ENCODE measurements at regions not wholly inside any gene's neighbourhood (a gene's known extent, or its start where the extent isn't known, plus 50 kb on each side); places are given as distances from the start of the nearest gene placed in this dataset.
A peak's percentile ranks its signal among the peaks of the same experiment; 100 is the strongest.

DNA sequence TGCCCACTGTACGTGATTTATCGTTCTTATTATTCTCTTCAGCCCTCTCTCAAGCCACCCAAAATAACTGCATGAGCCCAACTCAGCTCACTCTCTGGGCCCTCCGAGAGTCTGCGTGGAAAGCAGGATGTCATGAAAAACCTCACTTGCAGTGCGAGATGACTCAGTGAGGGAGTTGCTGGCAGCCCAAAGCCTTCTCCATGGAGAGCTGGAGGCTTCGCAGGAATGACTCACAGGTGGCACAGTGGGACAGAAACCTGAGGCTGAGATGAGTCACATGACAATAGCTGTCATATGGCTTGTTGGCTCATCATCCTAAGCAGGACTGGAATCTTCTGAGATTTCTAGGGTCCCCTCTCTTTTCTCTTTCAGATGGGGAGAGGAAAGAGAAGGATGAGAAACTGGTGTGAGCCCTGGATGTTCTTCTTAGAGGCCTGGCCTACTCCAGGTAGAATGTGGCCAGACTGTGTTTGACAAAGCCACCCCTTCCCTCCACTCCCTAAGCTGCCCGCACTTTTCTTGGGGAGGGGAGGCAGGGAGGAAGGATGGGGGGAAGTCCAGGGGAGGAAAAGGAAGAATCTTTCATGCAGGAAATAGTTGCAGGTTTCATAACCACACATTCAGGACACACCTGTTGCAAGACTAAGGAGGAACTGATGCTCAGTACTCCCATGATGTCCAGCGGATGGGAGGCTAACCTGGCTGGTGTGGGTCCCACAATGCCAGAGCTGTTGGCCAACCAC is 160.6 kb upstream of the RPL38 start:
- no peak overlapping the region for H3K27ac ChIP-seq
- H3K4me3 ChIP-seq, result no peak overlapping the region
- no peak for DNase-seq (ENCODE audit: low read depth, low spot score)
- no peak overlapping the region for H3K9ac ChIP-seq (ENCODE audit: insufficient read length)
- TF ChIP-seq FOXP2 (optimal IDR thresholded peaks at IDR 0.05; ENCODE audit: control extremely low read depth, extremely low read length, insufficient read depth) (no peak), POLR2AphosphoS5 (IDR thresholded peaks at IDR 0.05; ENCODE audit: borderline replicate concordance, low read depth, low read length) (no peak), EZH2 (IDR thresholded peaks at IDR 0.05) (no peak)
- H3K36me3 ChIP-seq (ENCODE audit: insufficient read depth, low read length), result no peaks in the 10 kb centered on the region
- H3K9me3 ChIP-seq (ENCODE audit: low read depth, low read length), result no peaks in the 10 kb centered on the region

DNA sequence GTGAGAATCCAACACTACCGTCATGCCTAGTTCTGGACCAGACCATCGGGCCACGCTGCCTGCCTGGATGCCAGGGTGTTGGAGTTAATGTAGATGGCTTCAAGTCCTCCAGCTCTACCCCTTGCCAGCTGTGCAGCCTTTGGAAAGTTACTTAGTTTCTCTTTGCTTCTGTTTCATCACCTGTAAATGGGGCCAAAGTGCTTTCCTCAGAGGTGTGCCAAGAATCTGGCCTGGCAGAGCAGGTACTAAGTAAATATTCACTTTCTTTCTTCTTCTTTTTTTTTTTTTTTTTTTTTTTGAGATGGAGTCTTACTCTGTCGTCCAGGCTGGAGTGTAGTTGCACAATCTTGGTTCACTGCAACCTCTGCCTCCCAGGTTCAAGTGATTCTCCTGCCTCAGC is 159.5 kb upstream of the RPL38 start:
- H3K36me3 ChIP-seq (ENCODE audit: insufficient read depth, low read length), result no peaks in the 10 kb centered on the region
- H3K9me3 ChIP-seq (ENCODE audit: low read depth, low read length), result no peaks in the 10 kb centered on the region
- no peak for TF ChIP-seq FOXP2 (optimal IDR thresholded peaks at IDR 0.05; ENCODE audit: control extremely low read depth, extremely low read length, insufficient read depth)
- TF ChIP-seq POLR2AphosphoS5 (IDR thresholded peaks at IDR 0.05; ENCODE audit: borderline replicate concordance, low read depth, low read length), result no peak
- no peak for TF ChIP-seq EZH2 (IDR thresholded peaks at IDR 0.05)
- no peak overlapping the region for H3K4me3 ChIP-seq
- no peak overlapping the region for H3K9ac ChIP-seq (ENCODE audit: insufficient read length)
- H3K27ac ChIP-seq, result no peak overlapping the region
- DNase-seq (ENCODE audit: low read depth, low spot score), result no peak

DNA sequence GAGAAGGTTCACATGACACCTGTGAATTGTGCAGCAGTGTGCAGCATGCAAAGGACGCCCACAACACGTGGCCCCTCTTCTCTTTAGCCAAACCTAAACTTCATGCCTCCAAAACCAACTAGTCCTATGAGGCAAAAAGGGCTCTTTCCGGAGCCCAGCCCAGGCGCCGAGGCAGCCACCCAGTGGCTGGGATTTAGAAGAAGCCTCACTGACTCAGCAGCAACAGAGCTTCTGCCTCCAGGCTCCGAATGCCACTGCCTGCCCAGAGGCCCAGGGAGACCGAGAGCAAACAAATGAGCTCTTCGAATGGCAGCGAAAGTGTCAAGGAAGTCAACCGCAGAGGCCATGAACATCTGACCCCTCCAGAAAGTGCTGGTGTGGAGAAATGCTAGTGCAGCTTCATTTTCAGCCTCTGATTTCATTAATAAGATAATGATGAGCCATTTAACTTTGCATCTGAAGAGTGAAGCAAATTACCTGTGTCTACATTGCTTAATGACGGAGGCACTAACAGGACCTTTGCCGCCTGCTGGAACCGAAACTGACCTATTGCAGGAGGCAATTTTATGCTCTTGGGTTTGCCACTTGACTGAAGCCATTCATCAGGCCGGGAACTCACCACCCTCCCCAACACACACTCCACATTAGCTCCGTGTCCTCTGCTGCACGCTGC is 157.7 kb upstream of the RPL38 start:
- no peaks in the 10 kb centered on the region for H3K36me3 ChIP-seq (ENCODE audit: insufficient read depth, low read length)
- no peak overlapping the region for H3K27ac ChIP-seq
- no peak overlapping the region for H3K4me3 ChIP-seq
- no peak for DNase-seq (ENCODE audit: low read depth, low spot score)
- H3K9ac ChIP-seq (ENCODE audit: insufficient read length), result no peak overlapping the region
- no peaks in the 10 kb centered on the region for H3K9me3 ChIP-seq (ENCODE audit: low read depth, low read length)
- TF ChIP-seq EZH2 (IDR thresholded peaks at IDR 0.05), result no peak
- no peak for TF ChIP-seq POLR2AphosphoS5 (IDR thresholded peaks at IDR 0.05; ENCODE audit: borderline replicate concordance, low read depth, low read length)
- TF ChIP-seq FOXP2 (optimal IDR thresholded peaks at IDR 0.05; ENCODE audit: control extremely low read depth, extremely low read length, insufficient read depth), result no peak

DNA sequence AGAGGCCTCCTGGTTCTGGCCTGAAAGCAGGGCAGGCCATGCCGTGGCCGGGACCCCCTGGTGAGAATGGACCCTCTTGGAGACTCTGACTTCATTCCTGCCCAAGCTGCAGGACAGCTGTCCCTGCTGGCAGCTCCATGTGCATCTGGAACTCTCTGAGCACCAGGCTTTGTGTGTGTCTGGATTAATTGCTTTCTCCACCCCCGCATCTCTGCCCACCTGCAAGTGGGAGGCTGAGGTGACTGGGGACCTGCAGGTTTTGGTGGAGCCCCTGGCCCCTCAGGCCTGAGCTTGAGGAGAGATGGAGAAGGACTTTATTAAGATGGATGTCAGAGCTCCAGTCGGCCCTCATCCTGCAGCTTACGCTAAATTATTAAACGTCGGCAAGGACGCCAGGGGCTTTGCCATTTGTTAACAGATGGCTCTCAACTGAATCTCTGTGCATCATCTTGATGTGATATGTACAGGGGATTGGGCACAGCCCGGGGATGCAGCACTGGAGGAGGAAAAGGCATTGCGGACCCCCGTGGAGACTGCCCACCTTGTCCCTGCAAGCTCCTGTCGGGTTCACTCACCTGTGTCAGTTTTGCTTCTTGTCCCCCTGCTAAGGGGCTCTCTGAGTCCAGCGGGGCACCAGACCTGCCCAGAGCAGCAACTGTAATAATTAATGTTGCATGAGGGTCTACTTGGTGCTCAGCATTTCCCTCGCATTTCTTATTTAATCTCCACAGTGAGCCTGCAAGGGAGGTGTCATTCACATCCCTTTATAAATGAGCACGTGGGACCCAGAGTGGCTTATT is 154.1 kb upstream of the RPL38 start:
- no peak overlapping the region for H3K9ac ChIP-seq (ENCODE audit: insufficient read length)
- no peak for DNase-seq (ENCODE audit: low read depth, low spot score)
- no peak overlapping the region for H3K27ac ChIP-seq
- H3K9me3 ChIP-seq (ENCODE audit: low read depth, low read length), result no peaks in the 10 kb centered on the region
- H3K36me3 ChIP-seq (ENCODE audit: insufficient read depth, low read length), result no peaks in the 10 kb centered on the region
- TF ChIP-seq FOXP2 (optimal IDR thresholded peaks at IDR 0.05; ENCODE audit: control extremely low read depth, extremely low read length, insufficient read depth), result no peak
- peak; percentile 84 for TF ChIP-seq EZH2 (IDR thresholded peaks at IDR 0.05)
- H3K4me3 ChIP-seq, result no peak overlapping the region

DNA sequence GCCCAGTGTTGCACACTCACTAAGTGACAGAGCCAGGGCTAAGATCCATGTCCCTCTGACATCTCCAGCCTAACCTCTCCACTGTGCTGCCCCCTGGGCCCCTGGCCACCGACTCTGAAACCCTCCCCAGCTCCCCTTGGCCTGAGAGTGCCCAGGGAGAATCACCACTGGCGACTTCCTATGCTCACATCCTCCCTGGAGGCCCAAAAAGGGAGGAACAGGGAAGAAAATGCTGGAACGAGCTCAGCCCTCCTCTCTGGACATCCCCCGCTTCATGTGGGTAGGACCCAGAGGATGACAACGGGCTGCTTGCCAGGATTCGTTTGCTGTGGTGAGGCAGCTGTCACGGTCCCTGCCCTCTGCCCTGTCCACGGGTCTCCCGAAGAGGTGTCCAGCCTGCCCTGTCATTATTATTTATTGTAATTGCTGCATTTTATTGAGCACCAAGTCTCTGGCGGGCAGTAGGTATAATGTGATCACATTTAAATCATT is 153.5 kb upstream of the RPL38 start:
- TF ChIP-seq POLR2AphosphoS5 (IDR thresholded peaks at IDR 0.05; ENCODE audit: borderline replicate concordance, low read depth, low read length) (no peak), EZH2 (IDR thresholded peaks at IDR 0.05) (no peak), FOXP2 (optimal IDR thresholded peaks at IDR 0.05; ENCODE audit: control extremely low read depth, extremely low read length, insufficient read depth) (no peak)
- Histone ChIP-seq H3K9me3 (ENCODE audit: low read depth, low read length) (no peaks in the 10 kb centered on the region), H3K36me3 (ENCODE audit: insufficient read depth, low read length) (no peaks in the 10 kb centered on the region), H3K27ac (no peak overlapping the region), H3K9ac (ENCODE audit: insufficient read length) (no peak overlapping the region), H3K4me3 (no peak overlapping the region)
- no peak for DNase-seq (ENCODE audit: low read depth, low spot score)

DNA sequence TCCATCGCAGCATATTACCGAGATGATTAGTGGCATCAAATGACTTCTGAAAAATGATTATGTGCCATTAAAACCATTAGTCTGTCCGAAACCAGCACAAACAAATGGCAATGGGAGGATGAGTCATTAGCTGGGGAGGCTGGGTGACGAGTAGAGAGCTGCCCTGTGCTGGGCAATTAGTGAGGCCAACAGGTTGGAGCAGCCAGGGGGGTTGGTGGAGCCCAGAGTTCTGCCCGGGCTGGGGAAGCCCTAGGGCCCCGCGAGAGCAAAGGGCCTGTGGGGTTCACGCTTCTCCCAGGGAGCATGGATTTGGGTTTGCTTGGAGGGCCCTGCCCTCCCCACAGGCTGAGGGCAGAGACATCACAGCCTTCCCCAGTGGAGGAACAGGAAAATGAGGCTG is 152.1 kb upstream of the RPL38 start:
- no peaks in the 10 kb centered on the region for H3K9me3 ChIP-seq (ENCODE audit: low read depth, low read length)
- H3K4me3 ChIP-seq, result no peak overlapping the region
- no peak overlapping the region for H3K27ac ChIP-seq
- TF ChIP-seq FOXP2 (optimal IDR thresholded peaks at IDR 0.05; ENCODE audit: control extremely low read depth, extremely low read length, insufficient read depth) (no peak), EZH2 (IDR thresholded peaks at IDR 0.05) (no peak), POLR2AphosphoS5 (IDR thresholded peaks at IDR 0.05; ENCODE audit: borderline replicate concordance, low read depth, low read length) (no peak)
- no peaks in the 10 kb centered on the region for H3K36me3 ChIP-seq (ENCODE audit: insufficient read depth, low read length)
- H3K9ac ChIP-seq (ENCODE audit: insufficient read length), result no peak overlapping the region
- DNase-seq (ENCODE audit: low read depth, low spot score), result no peak

DNA sequence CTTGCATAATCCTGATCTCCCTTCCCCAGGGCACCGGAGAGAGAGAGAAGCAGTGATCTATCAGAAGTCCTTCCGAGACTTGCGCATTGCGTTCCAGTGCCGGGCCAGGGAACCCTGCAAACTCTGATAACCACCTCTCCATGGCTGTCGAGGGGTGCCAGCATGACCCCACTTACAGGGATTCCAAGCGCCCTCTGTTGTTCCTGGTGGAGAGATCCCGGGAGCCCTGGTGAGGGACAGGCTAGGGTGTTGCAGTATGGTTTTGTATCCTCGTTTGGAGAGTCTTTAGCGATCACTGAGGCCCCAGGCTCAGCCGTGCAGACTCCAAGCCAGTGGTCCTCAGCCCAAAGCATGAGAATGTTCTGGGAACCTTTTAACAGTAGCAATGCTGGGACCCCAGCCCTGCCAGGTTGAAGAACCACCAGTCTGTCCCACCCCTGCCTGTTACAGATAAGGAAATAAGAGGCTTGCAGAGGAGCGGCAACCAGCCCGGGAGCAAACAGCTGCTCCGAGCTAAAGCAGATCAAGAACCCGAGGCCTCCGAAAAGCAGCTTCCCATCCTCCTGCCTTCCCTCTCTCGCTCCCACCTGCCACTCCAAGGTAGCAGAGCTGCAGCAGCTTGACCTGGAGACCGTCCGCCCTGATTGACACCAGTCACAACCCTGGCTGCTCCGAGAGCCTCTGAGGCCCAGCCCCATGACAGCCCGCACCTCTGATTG is 150.3 kb upstream of the RPL38 start:
- H3K4me3 ChIP-seq, result no peak overlapping the region
- H3K27ac ChIP-seq, result no peak overlapping the region
- no peaks in the 10 kb centered on the region for H3K36me3 ChIP-seq (ENCODE audit: insufficient read depth, low read length)
- no peak overlapping the region for H3K9ac ChIP-seq (ENCODE audit: insufficient read length)
- TF ChIP-seq EZH2 (IDR thresholded peaks at IDR 0.05) (no peak), POLR2AphosphoS5 (IDR thresholded peaks at IDR 0.05; ENCODE audit: borderline replicate concordance, low read depth, low read length) (no peak), FOXP2 (optimal IDR thresholded peaks at IDR 0.05; ENCODE audit: control extremely low read depth, extremely low read length, insufficient read depth) (no peak)
- DNase-seq (ENCODE audit: low read depth, low spot score), result no peak
- no peaks in the 10 kb centered on the region for H3K9me3 ChIP-seq (ENCODE audit: low read depth, low read length)

DNA sequence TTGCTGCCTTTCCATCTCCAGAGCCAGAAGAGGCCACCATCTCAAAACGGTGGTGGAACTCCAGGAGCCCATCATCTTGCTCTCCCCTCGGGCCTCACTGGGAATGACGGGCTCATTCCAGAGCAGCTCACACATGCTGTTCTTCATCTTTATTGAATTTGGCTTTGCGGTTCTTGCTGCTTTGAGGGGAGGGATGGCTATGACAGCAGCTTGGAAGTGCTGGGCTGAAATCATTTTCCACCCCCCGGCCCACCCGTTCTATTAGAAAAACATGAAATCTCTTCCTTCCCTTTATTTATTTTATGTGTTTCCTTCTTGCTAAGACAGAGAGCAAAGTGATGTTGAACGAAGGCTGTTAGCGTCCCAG is 149.8 kb upstream of the RPL38 start:
- no peaks in the 10 kb centered on the region for H3K36me3 ChIP-seq (ENCODE audit: insufficient read depth, low read length)
- TF ChIP-seq POLR2AphosphoS5 (IDR thresholded peaks at IDR 0.05; ENCODE audit: borderline replicate concordance, low read depth, low read length) (no peak), FOXP2 (optimal IDR thresholded peaks at IDR 0.05; ENCODE audit: control extremely low read depth, extremely low read length, insufficient read depth) (no peak), EZH2 (IDR thresholded peaks at IDR 0.05) (no peak)
- no peak overlapping the region for H3K27ac ChIP-seq
- H3K9ac ChIP-seq (ENCODE audit: insufficient read length), result no peak overlapping the region
- no peak overlapping the region for H3K4me3 ChIP-seq
- no peaks in the 10 kb centered on the region for H3K9me3 ChIP-seq (ENCODE audit: low read depth, low read length)
- DNase-seq (ENCODE audit: low read depth, low spot score), result no peak

Data from SK-N-MC (cell line).